Stomach (tissue), 8 donors: ENCODE measurements at regions not wholly inside any gene's neighbourhood (a gene's known extent, or its start where the extent isn't known, plus 50 kb on each side); places are given as distances from the start of the nearest gene placed in this dataset.

ENCODE experiments used
- DNase-seq, 2 donors: peaks; one replicate each; pipeline versions ENCODE4 v3.0.0 to v3.0.0-alpha.2; 2013 to 2019
- H3K27ac ChIP-seq, 5 donors: fragments of 200-600 bp in 4 of 5; sonication (generic) in 4 of 5; one replicate each; pipeline ENCODE4 v1.5.1; 2013 to 2019; ENCODE audit warnings: mild to moderate bottlenecking in 1 of 5, moderate library complexity in 1 of 5
- H3K27me3 ChIP-seq, 3 donors: fragments of 200-600 bp; sonication (generic); one replicate each; pipeline ENCODE4 v1.5.1; 2017 to 2019; ENCODE audit warnings: mixed run types in 1 of 3
- H3K36me3 ChIP-seq, 4 donors: fragments of 200-600 bp; sonication (generic); 1 replicate in 3 of 4; 2 replicates in 1 of 4; pipeline ENCODE4 v1.5.1; 2016 to 2019
- H3K4me1 ChIP-seq, 4 donors: fragments of 200-600 bp; sonication (generic); one replicate each; pipeline ENCODE4 v1.5.1; 2016 to 2019
- H3K4me3 ChIP-seq, 4 donors: fragments of 200-600 bp; sonication (generic) in 3 of 4; one replicate each; pipeline ENCODE4 v1.5.1; 2016 to 2019; ENCODE audit warnings: mild to moderate bottlenecking in 1 of 4
- H3K9me3 ChIP-seq, 4 donors: fragments of 200-600 bp; sonication (generic); one replicate each; pipeline ENCODE4 v1.5.1; 2016 to 2019
- CTCF ChIP-seq, 7 experiments: fragments of 450-650 bp in 4 of 7; fragments of 200-600 bp in 3 of 7; sonication (generic) in 3 of 7; IDR thresholded peaks; one replicate each; pipeline ENCODE4 v1.5.1; 2016 to 2019; ENCODE audit warnings: antibody characterized with exemption in 7 of 7, control low read depth in 2 of 7, mild to moderate bottlenecking in 1 of 7
- EP300 ChIP-seq: sonication (generic); formaldehyde crosslinking; IDR thresholded peaks from one replicate; pipeline ENCODE4 v1.6.1; 2017; ENCODE audit warnings: antibody characterized with exemption
- POLR2A ChIP-seq, 4 donors: fragments of 450-650 bp; IDR thresholded peaks; one replicate each; pipeline ENCODE4 v1.6.1; 2016; ENCODE audit warnings: antibody characterized with exemption in 4 of 4, control low read depth in 2 of 4, mild to moderate bottlenecking in 1 of 4, moderate library complexity in 1 of 4
- POLR2AphosphoS5 ChIP-seq, 3 donors: sonication (generic); formaldehyde crosslinking; IDR thresholded peaks; one replicate each; pipeline ENCODE4 v1.6.1; 2016; ENCODE audit warnings: antibody characterized with exemption in 3 of 3
- WGBS, 5 donors: extraction: QIAGEN DNeasy Blood & Tissue Kit in 3 of 5; methylation state at CpG; one replicate each; pipeline versions ENCODE4 v1.1.5 to v1.1.7; 2013 to 2018; 5-methylcytosine and 5-hydroxymethylcytosine counted together
- intact Hi-C: fragments of 100-400 bp; cut with DNase I; formaldehyde crosslinking; loops from one replicate; pipeline ENCODE4 v1.15.1; 2023; ENCODE audit warnings: low total_unique reads
- donor health status: healthy with polysubstance abuse.
- donor health status: Bipolar disorder and iron deficiency.
- donor health status: healthy.

GRCh38 chr1:212226467-212226866 is 58.7 kb upstream of the PPP2R5A start:
- H3K4me3 ChIP-seq, result no peak overlapping the region
- H3K27ac ChIP-seq, result peak overlapping the region in 3 of 5 donors; percentile 3 to 33 (median 12)
- TF ChIP-seq CTCF (IDR thresholded peaks at IDR 0.05), result no peak
- no peak for TF ChIP-seq POLR2AphosphoS5 (IDR thresholded peaks at IDR 0.05)
- no peak for TF ChIP-seq EP300
- no peaks in the 10 kb centered on the region for H3K9me3 ChIP-seq
- H3K4me1 ChIP-seq, result peaks cover 12 to 52% (median 22%) of the 10 kb centered on the region in 4 donors
- intact Hi-C loops, result no loop called here
- WGBS, 5 donors, result 53 to 73% (median 62%) methylated on average over 3 of the region's 3 CpGs
- no peaks in the 10 kb centered on the region for H3K36me3 ChIP-seq
- no peak for DNase-seq
- no peaks in the 10 kb centered on the region for H3K27me3 ChIP-seq

DNA sequence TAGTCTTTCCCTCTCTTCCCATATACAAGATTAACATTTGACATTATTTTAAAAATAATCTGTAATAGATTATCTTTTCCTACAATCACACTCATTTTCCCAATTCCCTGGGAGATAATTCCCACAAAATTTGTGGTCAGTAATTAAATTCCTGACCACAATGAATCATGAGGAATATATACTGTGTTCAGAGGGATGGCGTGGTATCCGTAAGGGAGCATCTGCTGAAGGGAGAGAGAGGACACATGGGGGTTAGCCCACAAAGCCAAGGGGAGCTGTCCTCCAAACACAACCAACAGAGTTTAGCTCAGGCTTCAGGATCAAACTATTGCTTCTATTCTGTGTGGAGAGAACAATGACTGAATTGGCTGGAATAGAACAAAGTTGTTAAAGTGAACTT is 57.1 kb upstream of the PPP2R5A start:
- TF ChIP-seq EP300 (no peak), POLR2A (IDR thresholded peaks at IDR 0.05) (no peak), CTCF (IDR thresholded peaks at IDR 0.05) (no peak), POLR2AphosphoS5 (IDR thresholded peaks at IDR 0.05) (no peak)
- H3K27me3 ChIP-seq, result no peaks in the 10 kb centered on the region
- no peaks in the 10 kb centered on the region for H3K36me3 ChIP-seq
- peak overlapping the region; percentile 63 to 89 (median 73) for H3K27ac ChIP-seq
- intact Hi-C loops, result no loop called here
- H3K9me3 ChIP-seq, result no peaks in the 10 kb centered on the region
- H3K4me3 ChIP-seq, result no peak overlapping the region
- no peak for DNase-seq
- WGBS, 5 donors, result 90 to 97% (median 96%) methylated on average over 2 of the region's 2 CpGs
- peaks cover 12 to 52% (median 22%) of the 10 kb centered on the region in 4 donors for H3K4me1 ChIP-seq

GRCh38 chr1:212228591-212229119 is 56.6 kb upstream of the PPP2R5A start:
- intact Hi-C loops, result no loop called here
- no peaks in the 10 kb centered on the region for H3K36me3 ChIP-seq
- TF ChIP-seq POLR2AphosphoS5 (IDR thresholded peaks at IDR 0.05) (peak in 2 of 3 donors; percentile 51 to 70), POLR2A (IDR thresholded peaks at IDR 0.05) (no peak), EP300 (no peak)
- no peaks in the 10 kb centered on the region for H3K9me3 ChIP-seq
- 26 to 65% (median 35%) methylated on average over 8 of the region's 8 CpGs for WGBS, 5 donors
- peaks cover 12 to 52% (median 22%) of the 10 kb centered on the region in 4 donors for H3K4me1 ChIP-seq
- DNase-seq, result peak; percentile 72 to 79
- peak overlapping the region; percentile 63 to 87 (median 73) for H3K27ac ChIP-seq
- no peaks in the 10 kb centered on the region for H3K27me3 ChIP-seq
- H3K4me3 ChIP-seq, result no peak overlapping the region

DNA sequence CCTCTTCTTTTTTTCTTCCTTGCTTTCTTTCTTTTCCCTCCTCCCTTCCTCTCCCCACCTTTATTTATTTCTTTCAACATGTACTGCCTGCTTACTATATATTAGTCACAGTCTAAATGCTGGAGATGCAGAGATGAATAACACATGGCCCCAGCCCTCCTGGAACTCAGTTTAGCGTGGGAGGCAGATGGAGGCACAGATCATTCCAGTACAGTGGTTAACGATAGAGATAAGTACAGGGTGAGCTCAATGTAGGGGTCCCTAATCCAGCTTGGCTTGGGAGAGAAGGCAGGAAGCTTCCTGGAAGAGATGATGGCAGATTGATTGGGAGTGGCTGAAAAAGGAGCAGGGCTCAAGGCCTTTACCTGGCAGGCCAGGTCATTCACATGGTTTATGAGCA is 55.6 kb upstream of the PPP2R5A start:
- intact Hi-C loops, result no loop called here
- peak overlapping the region; percentile 47 to 77 (median 67) for H3K27ac ChIP-seq
- H3K4me1 ChIP-seq, result peaks cover 12 to 57% (median 28%) of the 10 kb centered on the region in 4 donors
- WGBS, 5 donors, result 46 to 57% (median 54%) methylated on average over 2 of the region's 2 CpGs
- TF ChIP-seq POLR2AphosphoS5 (IDR thresholded peaks at IDR 0.05), result peak in 1 of 3 donors; percentile 26
- TF ChIP-seq POLR2A (IDR thresholded peaks at IDR 0.05), result no peak
- H3K4me3 ChIP-seq, result no peak overlapping the region
- no peak for DNase-seq
- no peaks in the 10 kb centered on the region for H3K9me3 ChIP-seq
- no peaks in the 10 kb centered on the region for H3K36me3 ChIP-seq
- H3K27me3 ChIP-seq, result no peaks in the 10 kb centered on the region

GRCh38 chr1:212230329-212230728 is 54.9 kb upstream of the PPP2R5A start:
- no peak for DNase-seq
- Histone ChIP-seq H3K27me3 (no peaks in the 10 kb centered on the region), H3K9me3 (no peaks in the 10 kb centered on the region), H3K4me3 (no peak overlapping the region), H3K36me3 (no peaks in the 10 kb centered on the region), H3K4me1 (peaks cover 12 to 57% (median 32%) of the 10 kb centered on the region in 4 donors), H3K27ac (peak overlapping the region; percentile 47 to 77 (median 67))
- WGBS, 5 donors, result 83 to 96% (median 87%) methylated on average over 3 of the region's 3 CpGs
- intact Hi-C loops, result no loop called here
- no peak for TF ChIP-seq EP300
- TF ChIP-seq POLR2AphosphoS5 (IDR thresholded peaks at IDR 0.05), result no peak
- TF ChIP-seq CTCF (IDR thresholded peaks at IDR 0.05), result no peak
- no peak for TF ChIP-seq POLR2A (IDR thresholded peaks at IDR 0.05)
